DND-41 (cell line): ENCODE measurements at regions not wholly inside any gene's neighbourhood (a gene's known extent, or its start where the extent isn't known, plus 50 kb on each side); places are given as distances from the start of the nearest gene placed in this dataset.

ENCODE experiments used
- ATAC-seq: fragments of 200-7000 bp; cut with Tn5 transposase; 3 replicates; pipeline ENCODE4 v1.9.1; 2021; ENCODE audit warnings: low read depth; ENCODE audit not compliant: insufficient read depth
- DNase-seq: peaks from one replicate; pipeline ENCODE4 v3.0.0-alpha.2; 2020
- H2AFZ ChIP-seq: 2 replicates; pipeline ENCODE4 v1.6.0; 2012; ENCODE audit warnings: low read depth, low read length
- H3K27ac ChIP-seq: 2 replicates; pipeline ENCODE4 v1.5.1; 2012; ENCODE audit warnings: low read length, inconsistent platforms
- H3K27me3 ChIP-seq: fragments of 200-600 bp; sonication (generic); 2 replicates; pipeline ENCODE4 v1.6.0; 2012; ENCODE audit warnings: low read length, mild to moderate bottlenecking, inconsistent platforms; ENCODE audit not compliant: insufficient read depth, poor library complexity
- H3K36me3 ChIP-seq: 2 replicates; pipeline ENCODE4 v1.5.1; 2012; ENCODE audit warnings: low read length, inconsistent platforms; ENCODE audit not compliant: insufficient read depth
- H3K4me1 ChIP-seq: 2 replicates; pipeline ENCODE4 v1.5.1; 2012; ENCODE audit warnings: mild to moderate bottlenecking, low read length; ENCODE audit not compliant: insufficient read depth
- H3K4me2 ChIP-seq: 2 replicates; pipeline ENCODE4 v1.6.0; 2012; ENCODE audit warnings: mild to moderate bottlenecking, moderate library complexity, low read length, inconsistent platforms; ENCODE audit not compliant: insufficient read depth
- H3K4me3 ChIP-seq, 2 experiments: fragments of 200-600 bp in 1 of 2; shearing (Covaris generic) in 1 of 2; 2 replicates each; pipeline ENCODE4 v1.5.1; 2012 to 2016; ENCODE audit warnings: inconsistent platforms in 2 of 2, low read length in 2 of 2, mild to moderate bottlenecking in 2 of 2, low read depth in 1 of 2, moderate library complexity in 1 of 2
- H3K79me2 ChIP-seq: 2 replicates; pipeline ENCODE4 v1.6.0; 2012; ENCODE audit warnings: low read length, inconsistent platforms; ENCODE audit not compliant: insufficient read depth
- H3K9ac ChIP-seq: 2 replicates; pipeline ENCODE4 v1.6.0; 2012; ENCODE audit warnings: low read depth, mild to moderate bottlenecking, inconsistent platforms, low read length, moderate library complexity
- H3K9me3 ChIP-seq: 2 replicates; pipeline ENCODE4 v1.5.1; 2012; ENCODE audit warnings: low read length, moderate library complexity, mild to moderate bottlenecking, inconsistent platforms; ENCODE audit not compliant: insufficient read depth, severe bottlenecking
- H4K20me1 ChIP-seq: 2 replicates; pipeline ENCODE4 v1.6.0; 2012; ENCODE audit warnings: low read length; ENCODE audit not compliant: insufficient read depth
- EZH2 ChIP-seq: IDR thresholded peaks from 3 replicates; pipeline ENCODE4 v1.6.1; 2012; ENCODE audit warnings: borderline replicate concordance, low read depth, mild to moderate bottlenecking, moderate library complexity, low read length, inconsistent platforms; ENCODE audit not compliant: severe bottlenecking
- TF ChIP-seq, protein P1 (sequence below): IDR thresholded peaks from 2 replicates; pipeline ENCODE4 v1.5.1; 2012; ENCODE audit warnings: borderline replicate concordance, low read length, moderate library complexity, mild to moderate bottlenecking; ENCODE audit not compliant: poor library complexity, severe bottlenecking; ENCODE audit errors: extremely low read depth

DNA sequence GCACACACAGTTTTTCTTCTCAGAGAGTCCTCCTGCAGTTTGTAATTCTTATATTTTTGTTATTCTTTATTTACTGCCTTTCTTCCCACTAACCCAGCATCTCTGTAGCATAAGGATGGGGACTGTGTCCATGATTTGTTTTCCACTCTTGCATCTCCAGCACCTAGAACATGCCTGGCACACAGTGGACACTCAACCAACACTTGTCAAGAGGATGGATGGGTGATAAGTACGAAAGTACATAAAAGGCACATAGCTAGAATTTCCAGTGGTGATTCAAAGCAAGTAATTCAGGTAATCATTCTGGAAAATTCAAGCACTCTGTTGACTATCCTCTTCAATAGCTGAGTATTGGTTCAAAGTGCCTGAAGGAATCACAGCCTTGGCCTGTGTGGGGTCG lies 60.2 kb upstream of the TRIO start:
- no peaks in the 10 kb centered on the region for H4K20me1 ChIP-seq
- H3K27ac ChIP-seq = no peak overlapping the region
- TF ChIP-seq, protein P1, sequence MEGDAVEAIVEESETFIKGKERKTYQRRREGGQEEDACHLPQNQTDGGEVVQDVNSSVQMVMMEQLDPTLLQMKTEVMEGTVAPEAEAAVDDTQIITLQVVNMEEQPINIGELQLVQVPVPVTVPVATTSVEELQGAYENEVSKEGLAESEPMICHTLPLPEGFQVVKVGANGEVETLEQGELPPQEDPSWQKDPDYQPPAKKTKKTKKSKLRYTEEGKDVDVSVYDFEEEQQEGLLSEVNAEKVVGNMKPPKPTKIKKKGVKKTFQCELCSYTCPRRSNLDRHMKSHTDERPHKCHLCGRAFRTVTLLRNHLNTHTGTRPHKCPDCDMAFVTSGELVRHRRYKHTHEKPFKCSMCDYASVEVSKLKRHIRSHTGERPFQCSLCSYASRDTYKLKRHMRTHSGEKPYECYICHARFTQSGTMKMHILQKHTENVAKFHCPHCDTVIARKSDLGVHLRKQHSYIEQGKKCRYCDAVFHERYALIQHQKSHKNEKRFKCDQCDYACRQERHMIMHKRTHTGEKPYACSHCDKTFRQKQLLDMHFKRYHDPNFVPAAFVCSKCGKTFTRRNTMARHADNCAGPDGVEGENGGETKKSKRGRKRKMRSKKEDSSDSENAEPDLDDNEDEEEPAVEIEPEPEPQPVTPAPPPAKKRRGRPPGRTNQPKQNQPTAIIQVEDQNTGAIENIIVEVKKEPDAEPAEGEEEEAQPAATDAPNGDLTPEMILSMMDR = no peak
- TF ChIP-seq EZH2 = no peak
- H3K9ac ChIP-seq = no peak overlapping the region
- no peaks in the 10 kb centered on the region for H3K9me3 ChIP-seq
- H2AFZ ChIP-seq = no peak overlapping the region
- ATAC-seq = no peak
- H3K79me2 ChIP-seq = no peaks in the 10 kb centered on the region
- no peaks in the 10 kb centered on the region for H3K36me3 ChIP-seq
- H3K4me2 ChIP-seq = no peak overlapping the region
- no peaks in the 10 kb centered on the region for H3K27me3 ChIP-seq
- no peak for DNase-seq
- no peak overlapping the region for H3K4me3 ChIP-seq
- no peaks in the 10 kb centered on the region for H3K4me1 ChIP-seq

DNA sequence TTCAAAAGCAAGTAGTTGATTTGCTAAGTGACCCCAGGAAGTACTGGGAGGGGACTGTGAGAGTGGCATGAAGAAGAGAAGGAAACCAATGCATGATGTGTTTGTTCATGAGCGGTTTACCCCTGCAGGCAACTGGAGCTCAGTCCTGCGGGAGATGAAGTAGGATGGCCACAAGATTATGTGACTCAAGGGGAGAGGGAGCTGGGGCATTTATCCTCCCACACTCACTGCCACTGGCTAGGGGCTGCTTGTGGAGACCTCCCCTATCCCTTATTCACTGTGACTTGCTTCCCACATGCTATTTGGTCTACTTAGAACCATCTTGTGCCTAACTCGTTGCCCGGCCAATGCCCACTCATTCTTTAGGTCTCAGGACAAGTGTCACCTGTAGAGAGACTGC lies 60.6 kb upstream of the TRIO start:
- no peak for DNase-seq
- no peaks in the 10 kb centered on the region for H3K9me3 ChIP-seq
- no peak overlapping the region for H3K4me3 ChIP-seq
- no peaks in the 10 kb centered on the region for H3K4me1 ChIP-seq
- no peak overlapping the region for H2AFZ ChIP-seq
- H3K9ac ChIP-seq = no peak overlapping the region
- no peaks in the 10 kb centered on the region for H3K79me2 ChIP-seq
- H4K20me1 ChIP-seq = no peaks in the 10 kb centered on the region
- no peaks in the 10 kb centered on the region for H3K36me3 ChIP-seq
- H3K27ac ChIP-seq = no peak overlapping the region
- TF ChIP-seq EZH2 = no peak
- TF ChIP-seq, protein P1 = no peak
- H3K27me3 ChIP-seq = no peaks in the 10 kb centered on the region
- H3K4me2 ChIP-seq = no peak overlapping the region
- no peak for ATAC-seq

DNA sequence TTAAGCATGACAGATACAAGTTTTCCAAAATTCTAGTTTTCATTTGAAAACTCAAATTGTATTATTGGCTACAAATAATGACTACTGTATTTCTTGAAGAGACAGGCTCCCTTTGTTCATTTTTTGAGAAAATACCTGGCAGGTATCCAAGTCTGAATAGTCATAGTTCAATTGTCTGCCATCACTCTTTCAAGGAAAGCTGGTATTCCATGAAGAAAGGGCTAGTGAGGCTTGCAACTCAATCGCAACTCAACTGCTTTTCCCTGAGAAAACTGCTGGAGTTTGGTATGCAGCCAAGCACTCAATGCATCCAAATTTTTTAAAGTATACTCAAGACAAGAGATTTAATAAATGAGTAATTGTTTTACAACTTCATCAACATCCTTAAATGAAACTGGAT lies 61.4 kb upstream of the TRIO start:
- H3K9me3 ChIP-seq = no peaks in the 10 kb centered on the region
- H3K27ac ChIP-seq = no peak overlapping the region
- ATAC-seq (no peak), DNase-seq (no peak)
- no peaks in the 10 kb centered on the region for H3K4me1 ChIP-seq
- H3K27me3 ChIP-seq = no peaks in the 10 kb centered on the region
- H3K4me2 ChIP-seq = no peak overlapping the region
- no peak overlapping the region for H2AFZ ChIP-seq
- H3K4me3 ChIP-seq = no peak overlapping the region
- H3K9ac ChIP-seq = no peak overlapping the region
- TF ChIP-seq EZH2 = no peak
- TF ChIP-seq, protein P1 = no peak
- H3K36me3 ChIP-seq = no peaks in the 10 kb centered on the region
- H3K79me2 ChIP-seq = no peaks in the 10 kb centered on the region
- no peaks in the 10 kb centered on the region for H4K20me1 ChIP-seq

DNA sequence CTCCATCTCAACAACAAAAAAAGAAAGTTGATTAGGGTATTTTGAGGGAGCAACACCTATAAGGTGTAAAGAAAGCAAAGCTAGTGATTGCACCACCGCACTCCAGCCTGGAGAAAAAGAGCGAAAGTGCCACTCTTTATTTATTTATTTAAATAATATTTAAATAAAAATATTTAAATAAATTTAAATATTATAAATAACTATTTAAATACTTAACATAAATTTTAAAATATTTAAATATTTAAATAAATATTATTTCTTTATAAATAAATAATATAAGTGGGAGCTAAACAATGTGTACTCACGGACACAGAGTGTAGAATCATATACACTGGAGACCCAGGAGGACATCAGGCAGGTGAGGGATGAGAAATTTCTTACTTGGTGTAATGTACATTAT lies 64.4 kb upstream of the TRIO start:
- Histone ChIP-seq H3K4me1 (no peaks in the 10 kb centered on the region), H3K9me3 (no peaks in the 10 kb centered on the region), H3K27ac (no peak overlapping the region), H3K4me3 (no peak overlapping the region), H3K4me2 (no peak overlapping the region), H4K20me1 (no peaks in the 10 kb centered on the region), H3K9ac (no peak overlapping the region), H3K27me3 (no peaks in the 10 kb centered on the region), H2AFZ (no peak overlapping the region), H3K79me2 (no peaks in the 10 kb centered on the region), H3K36me3 (no peaks in the 10 kb centered on the region)
- TF ChIP-seq, protein P1 = no peak
- TF ChIP-seq EZH2 = no peak
- DNase-seq = no peak
- ATAC-seq = no peak
